Mucosa of descending colon (tissue), 3 donors: ENCODE measurements at regions not wholly inside any gene's neighbourhood (a gene's known extent, or its start where the extent isn't known, plus 50 kb on each side); places are given as distances from the start of the nearest gene placed in this dataset.

Experiments
- ATAC-seq: fragments of 200-7000 bp; cut with Tn5 transposase; one replicate; pipeline ENCODE4 v1.9.1; 2020; ENCODE audit warnings: mild to moderate bottlenecking, moderate library complexity
- DNase-seq, 3 donors: peaks; one replicate each; pipeline ENCODE4 v3.0.0-alpha.2; 2020
- H3K36me3 ChIP-seq: fragments of 200-600 bp; one replicate; pipeline ENCODE4 v1.8.0; 2021; ENCODE audit warnings: low read depth, mild to moderate bottlenecking
- H3K4me1 ChIP-seq: fragments of 200-600 bp; one replicate; pipeline ENCODE4 v1.8.0; 2021; ENCODE audit warnings: low read depth, mild to moderate bottlenecking
- H3K4me3 ChIP-seq: fragments of 200-600 bp; one replicate; pipeline ENCODE4 v1.8.0; 2021; ENCODE audit warnings: mild to moderate bottlenecking
- H3K9me3 ChIP-seq: fragments of 200-600 bp; one replicate; pipeline ENCODE4 v1.8.0; 2021; ENCODE audit warnings: mild to moderate bottlenecking
- CTCF ChIP-seq: fragments of 200-600 bp; IDR thresholded peaks from one replicate; pipeline ENCODE4 v1.8.0; 2022; ENCODE audit warnings: antibody characterized with exemption, mild to moderate bottlenecking
- intact Hi-C, 2 donors: fragments of 100-400 bp; cut with DNase I in 1 of 2; cut with micrococcal nuclease in 1 of 2; formaldehyde crosslinking; loops; one replicate each; pipeline versions ENCODE4 v1.11.0 to v1.11.1; 2022; cut with DNase I, micrococcal nuclease
- donor health status: DM: no; HTN: no; CAD: no; lungs with moderate emphysema.
- donor health status: DM: no; HTN: no; CAD: no.
- donor health status: DM: no; HTN: yes; CAD: no.

- no peak for TF ChIP-seq CTCF
- ATAC-seq (no peak), DNase-seq (no peak)
- no peak overlapping the region for H3K4me3 ChIP-seq
- H3K36me3 ChIP-seq = no peaks in the 10 kb centered on the region
- peaks cover 24% of the 10 kb centered on the region for H3K4me1 ChIP-seq
- H3K9me3 ChIP-seq = no peaks in the 10 kb centered on the region
- intact Hi-C loops = no loop called here
These were observed 234.8 kb upstream of the ELL2 start for GRCh38 chr5:96196407-96196806.

GRCh38 chr5:96195123-96195522 is 233.5 kb upstream of the ELL2 start:
- intact Hi-C loops = no loop called here
- no peaks in the 10 kb centered on the region for H3K9me3 ChIP-seq
- TF ChIP-seq CTCF = no peak
- H3K4me1 ChIP-seq = peaks cover 11% of the 10 kb centered on the region
- no peak for ATAC-seq
- no peaks in the 10 kb centered on the region for H3K36me3 ChIP-seq
- no peak overlapping the region for H3K4me3 ChIP-seq
- DNase-seq = no peak

- intact Hi-C loops = no loop called here
- ATAC-seq = no peak
- no peak overlapping the region for H3K4me3 ChIP-seq
- DNase-seq = no peak
- peaks cover 9% of the 10 kb centered on the region for H3K4me1 ChIP-seq
- H3K36me3 ChIP-seq = no peaks in the 10 kb centered on the region
- TF ChIP-seq CTCF = no peak
- H3K9me3 ChIP-seq = no peaks in the 10 kb centered on the region
These were observed 232.9 kb upstream of the ELL2 start for GRCh38 chr5:96194593-96194992.

- Histone ChIP-seq H3K4me3 (no peak overlapping the region), H3K36me3 (no peaks in the 10 kb centered on the region), H3K4me1 (peaks cover 3% of the 10 kb centered on the region), H3K9me3 (no peaks in the 10 kb centered on the region)
- no peak for DNase-seq
- intact Hi-C loops = no loop called here
- no peak for TF ChIP-seq CTCF
- ATAC-seq = peak; percentile 47
These were observed 232.3 kb upstream of the ELL2 start for GRCh38 chr5:96193946-96194345.

- Histone ChIP-seq H3K4me1 (no peaks in the 10 kb centered on the region), H3K9me3 (no peaks in the 10 kb centered on the region), H3K36me3 (no peaks in the 10 kb centered on the region), H3K4me3 (no peak overlapping the region)
- no peak for ATAC-seq
- TF ChIP-seq CTCF = no peak
- intact Hi-C loops = no loop called here
- no peak for DNase-seq
These were observed 228.3 kb upstream of the ELL2 start for GRCh38 chr5:96189987-96190386.

GRCh38 chr5:96189028-96189826 is 227.6 kb upstream of the ELL2 start:
- H3K36me3 ChIP-seq = no peaks in the 10 kb centered on the region
- no peak for TF ChIP-seq CTCF
- DNase-seq (no peak), ATAC-seq (no peak)
- H3K4me1 ChIP-seq = no peaks in the 10 kb centered on the region
- no peaks in the 10 kb centered on the region for H3K9me3 ChIP-seq
- intact Hi-C loops = no loop called here
- no peak overlapping the region for H3K4me3 ChIP-seq
